A172 (cell line): ENCODE measurements at regions not wholly inside any gene's neighbourhood (a gene's known extent, or its start where the extent isn't known, plus 50 kb on each side); places are given as distances from the start of the nearest gene placed in this dataset.
"Not testable (repeated sequence)": the region's sequence is repeated elsewhere in the genome, so short reads cannot be mapped to it uniquely, and the experiment has no call there.

Experiments
- DNase-seq: peaks from one replicate; pipeline ENCODE4 v3.0.0-alpha.2; 2015; ENCODE audit warnings: low spot score

GRCh38 chr13:65400702-65401101, 1829.4 kb downstream of the PCDH9 start:
- no peak for DNase-seq

GRCh38 chr13:65387743-65388347, 1842.3 kb downstream of the PCDH9 start:
- DNase-seq, result no peak

GRCh38 chr13:65378943-65379519, 1851.1 kb downstream of the PCDH9 start:
- peak; percentile 18 for DNase-seq

GRCh38 chr13:65378484-65378883, 1851.7 kb downstream of the PCDH9 start:
- no peak for DNase-seq

GRCh38 chr13:65368832-65369231, 1861.3 kb downstream of the PCDH9 start:
- DNase-seq, result no peak

- no peak for DNase-seq
Measured at GRCh38 chr13:65353951-65354350, 1876.2 kb downstream of the PCDH9 start.

GRCh38 chr13:65353150-65353549, 1877.0 kb downstream of the PCDH9 start:
- not testable (repeated sequence) for DNase-seq

- DNase-seq, result no peak
Measured at GRCh38 chr13:65347420-65348030, 1882.6 kb downstream of the PCDH9 start.

GRCh38 chr13:65343898-65344663, 1886.1 kb downstream of the PCDH9 start:
- DNase-seq, result no peak

- DNase-seq, result no peak
Measured at GRCh38 chr13:65342541-65343337, 1887.4 kb downstream of the PCDH9 start.

GRCh38 chr13:65339241-65339640, 1890.9 kb downstream of the PCDH9 start:
- no peak for DNase-seq

GRCh38 chr13:65336916-65337315, 1893.2 kb downstream of the PCDH9 start:
- peak; percentile 35 for DNase-seq

- DNase-seq, result no peak
Measured at GRCh38 chr13:65336087-65336749, 1893.9 kb downstream of the PCDH9 start.

- DNase-seq, result no peak
Measured at GRCh38 chr13:65330691-65331090, 1899.4 kb downstream of the PCDH9 start.

GRCh38 chr13:65330287-65330686, 1899.8 kb downstream of the PCDH9 start:
- DNase-seq, result no peak

GRCh38 chr13:65323192-65323591, 1906.9 kb downstream of the PCDH9 start:
- not testable (repeated sequence) for DNase-seq

- not testable (repeated sequence) for DNase-seq
Measured at GRCh38 chr13:65321423-65321822, 1908.7 kb downstream of the PCDH9 start.

GRCh38 chr13:65314008-65314407, 1916.1 kb downstream of the PCDH9 start:
- DNase-seq, result no peak

- DNase-seq, result no peak
Measured at GRCh38 chr13:65310663-65311328, 1919.3 kb downstream of the PCDH9 start.

GRCh38 chr13:65309906-65310305, 1920.2 kb downstream of the PCDH9 start:
- DNase-seq, result no peak

GRCh38 chr13:65308729-65309128, 1921.4 kb downstream of the PCDH9 start:
- DNase-seq, result not testable (repeated sequence)
